Esophagus squamous epithelium (tissue), 4 donors: ENCODE measurements at regions not wholly inside any gene's neighbourhood (a gene's known extent, or its start where the extent isn't known, plus 50 kb on each side); places are given as distances from the start of the nearest gene placed in this dataset.

Experiments used
- CTCF ChIP-seq, 6 experiments: fragments of 450-650 bp in 4 of 6; fragments of 200-600 bp in 2 of 6; sonication (generic) in 2 of 6; IDR thresholded peaks; one replicate each; pipeline ENCODE4 v1.5.1; 2016 to 2019; ENCODE audit warnings: antibody characterized with exemption in 6 of 6, mild to moderate bottlenecking in 4 of 6, moderate library complexity in 4 of 6
- POLR2A ChIP-seq, 4 donors: fragments of 450-650 bp; IDR thresholded peaks; one replicate each; pipeline ENCODE4 v1.6.1; 2017; ENCODE audit warnings: antibody characterized with exemption in 4 of 4, mild to moderate bottlenecking in 4 of 4, moderate library complexity in 3 of 4

- no peak for TF ChIP-seq CTCF (IDR thresholded peaks at IDR 0.05)
- TF ChIP-seq POLR2A (IDR thresholded peaks at IDR 0.05): no peak
These were observed 371.2 kb upstream of the ROBO2 start for GRCh38 chr3:76668653-76669052.
